IMR-90 (cell line): ENCODE measurements at regions not wholly inside any gene's neighbourhood (a gene's known extent, or its start where the extent isn't known, plus 50 kb on each side); places are given as distances from the start of the nearest gene placed in this dataset.

Experiments used
- ATAC-seq: fragments of 200-7000 bp; cut with Tn5 transposase; 2 replicates; pipeline ENCODE4 v1.9.1; 2020; ENCODE audit warnings: low read depth, mild to moderate bottlenecking, moderate library complexity
- BruUV-seq: library from RNA; stranded (reverse); fragments of 400-500 nt; replicated peaks from 2 replicates; lab custom pipeline; 2021; lab: Mats Ljungman, UMichigan
- CTCF ChIA-PET: fragments of 300-600 bp; formaldehyde crosslinking; extraction: SDS; loops from one replicate; lab custom pipeline; 2021; ENCODE audit warnings: antibody characterized with exemption; lab: Yijun Ruan, JAX
- POLR2A ChIA-PET: fragments of 300-600 bp; sonication (Branson Sonifier 250); formaldehyde crosslinking; loops from one replicate; lab custom pipeline; 2022; ENCODE audit warnings: antibody characterized with exemption; ENCODE audit not compliant: unreplicated experiment; lab: Charles Lee
- DNase-seq: peaks from one replicate; pipeline ENCODE4 v3.0.0; 2013
- H2AFZ ChIP-seq: replicated peaks from 2 replicates; pipeline ENCODE3; 2013; ENCODE audit warnings: low read length, mild to moderate bottlenecking; ENCODE audit not compliant: poor library complexity
- H2AK5ac ChIP-seq: 2 replicates; pipeline ENCODE4 v1.6.1; 2013; ENCODE audit warnings: low read depth, low read length, inconsistent platforms
- H2AK9ac ChIP-seq: replicated peaks from 2 replicates; pipeline ENCODE3; 2013; ENCODE audit warnings: mild to moderate bottlenecking, low read depth, low read length, moderate library complexity; ENCODE audit not compliant: poor library complexity
- H2BK120ac ChIP-seq: 2 replicates; pipeline ENCODE4 v1.6.1; 2013; ENCODE audit warnings: low read depth, low read length, inconsistent platforms
- H2BK15ac ChIP-seq: 3 replicates; pipeline ENCODE4 v1.6.1; 2013; ENCODE audit warnings: low read depth, low read length, inconsistent platforms
- H2BK20ac ChIP-seq: 2 replicates; pipeline ENCODE4 v1.6.1; 2013; ENCODE audit warnings: low read depth, mild to moderate bottlenecking, inconsistent platforms, low read length, moderate library complexity
- H2BK5ac ChIP-seq: 2 replicates; pipeline ENCODE4 v1.6.1; 2013; ENCODE audit warnings: mild to moderate bottlenecking, low read depth, low read length, inconsistent platforms; ENCODE audit not compliant: poor library complexity, severe bottlenecking
- H3K14ac ChIP-seq: replicated peaks from 2 replicates; pipeline ENCODE4 v1.6.1; 2013; ENCODE audit warnings: low read depth, low read length, inconsistent platforms
- H3K18ac ChIP-seq: 2 replicates; pipeline ENCODE4 v1.6.1; 2013; ENCODE audit warnings: low read depth, low read length, control low read depth
- H3K23ac ChIP-seq: 2 replicates; pipeline ENCODE4 v1.6.1; 2013; ENCODE audit warnings: low read depth, low read length, inconsistent platforms
- H3K27ac ChIP-seq: 2 replicates; pipeline ENCODE4 v1.5.1; 2013; ENCODE audit warnings: mild to moderate bottlenecking, control low read depth, low read length; ENCODE audit not compliant: insufficient read depth
- H3K27me3 ChIP-seq: 2 replicates; pipeline ENCODE4 v1.6.1; 2013; ENCODE audit warnings: low read length; ENCODE audit not compliant: control insufficient read depth, insufficient read depth
- H3K36me3 ChIP-seq: 2 replicates; pipeline ENCODE4 v1.6.1; 2013; ENCODE audit warnings: low read length, mixed read lengths; ENCODE audit not compliant: control insufficient read depth, insufficient read depth
- H3K4ac ChIP-seq: 2 replicates; pipeline ENCODE4 v1.6.1; 2013; ENCODE audit warnings: low read depth, low read length, inconsistent platforms
- H3K4me1 ChIP-seq: 2 replicates; pipeline ENCODE4 v1.6.1; 2013; ENCODE audit warnings: low read length, mixed read lengths; ENCODE audit not compliant: control insufficient read depth, insufficient read depth
- H3K4me2 ChIP-seq: 2 replicates; pipeline ENCODE4 v1.6.1; 2013; ENCODE audit warnings: low read depth, mild to moderate bottlenecking, control low read depth, low read length, moderate library complexity
- H3K4me3 ChIP-seq: 2 replicates; pipeline ENCODE4 v1.5.1; 2013; ENCODE audit warnings: low read depth, mild to moderate bottlenecking, control low read depth, low read length, moderate library complexity; ENCODE audit not compliant: insufficient read depth
- H3K56ac ChIP-seq: 2 replicates; pipeline ENCODE4 v1.6.1; 2013; ENCODE audit warnings: low read length, inconsistent platforms; ENCODE audit not compliant: insufficient read depth; ENCODE audit errors: extremely low read depth
- H3K79me1 ChIP-seq, 2 experiments: 2 replicates each; pipeline ENCODE4 v1.6.1; 2013; ENCODE audit warnings: low read length in 2 of 2, inconsistent platforms in 1 of 2, low read depth in 1 of 2
- H3K9ac ChIP-seq: 2 replicates; pipeline ENCODE4 v1.6.1; 2013; ENCODE audit warnings: low read depth, low read length, control low read depth
- H3K9me1 ChIP-seq: 2 replicates; pipeline ENCODE4 v1.6.1; 2013; ENCODE audit warnings: low read length, inconsistent platforms; ENCODE audit not compliant: insufficient read depth
- H3K9me3 ChIP-seq: 2 replicates; pipeline ENCODE4 v1.6.1; 2013; ENCODE audit warnings: low read length; ENCODE audit not compliant: control insufficient read depth, insufficient read depth
- H4K20me1 ChIP-seq: 2 replicates; pipeline ENCODE4 v1.6.1; 2013; ENCODE audit warnings: low read length, inconsistent platforms; ENCODE audit not compliant: insufficient read depth
- H4K5ac ChIP-seq: 2 replicates; pipeline ENCODE4 v1.6.1; 2013; ENCODE audit warnings: mild to moderate bottlenecking, low read depth, low read length, control low read depth
- H4K8ac ChIP-seq, 2 experiments: 2 replicates each; pipeline ENCODE4 v1.6.1; 2013; ENCODE audit warnings: low read depth in 2 of 2, low read length in 2 of 2, control low read depth in 1 of 2, inconsistent platforms in 1 of 2
- H4K91ac ChIP-seq: 2 replicates; pipeline ENCODE4 v1.6.1; 2013; ENCODE audit warnings: low read depth, low read length, inconsistent platforms; ENCODE audit not compliant: insufficient read depth
- BHLHE40 ChIP-seq: fragments of 150-350 bp; IDR thresholded peaks from 2 replicates; pipeline ENCODE4 v1.6.1; 2016; ENCODE audit warnings: mild to moderate bottlenecking, low read depth, low read length
- FOS ChIP-seq: fragments of 150-350 bp; IDR thresholded peaks from 2 replicates; pipeline ENCODE4 v1.6.1; 2016; ENCODE audit warnings: low read depth, low read length
- MXI1 ChIP-seq: IDR thresholded peaks from 2 replicates; pipeline ENCODE4 v1.6.1; 2012; ENCODE audit warnings: low read depth, mild to moderate bottlenecking, low read length, moderate library complexity, borderline replicate concordance
- SMC3 ChIP-seq: fragments of 150-350 bp; IDR thresholded peaks from 2 replicates; pipeline ENCODE4 v1.6.1; 2016; ENCODE audit warnings: low read depth, mild to moderate bottlenecking, antibody characterized with exemption, low read length, moderate library complexity
- WGBS, 2 experiments: methylation state at CpG; one replicate each; pipeline versions ENCODE4 v1.1.5 to v1.1.7; 2013; ENCODE audit warnings: missing lambda C conversion rate in 2 of 2; ENCODE audit not compliant: insufficient read length in 1 of 2; ENCODE audit errors: extremely low coverage in 2 of 2; 5-methylcytosine and 5-hydroxymethylcytosine counted together
- dilution Hi-C: fragments of 300-500 bp; cut with HindIII; formaldehyde crosslinking; loops from one replicate; pipeline ENCODE4 v1.14.3; 2018; ENCODE audit warnings: low sequenced_read_pairs; ENCODE audit not compliant: unreplicated experiment
- in situ Hi-C: fragments of 300-500 bp; cut with MboI; formaldehyde crosslinking; loops from 3 replicates; pipeline ENCODE4 v1.14.3; 2019; ENCODE audit warnings: low sequenced_read_pairs, inconsistent platforms, mixed read lengths
- intact Hi-C: fragments of 100-400 bp; cut with micrococcal nuclease; formaldehyde crosslinking; loops from 2 replicates; pipeline ENCODE4 v1.10.0; 2022

GRCh38 chr2:114389021-114389420 lies 53.4 kb upstream of the DPP10 start:
- Histone ChIP-seq H3K27me3 (no peaks in the 10 kb centered on the region), H3K56ac (no peak overlapping the region), H2AFZ (no peak overlapping the region), H2BK20ac (no peak overlapping the region), H3K36me3 (no peaks in the 10 kb centered on the region), H2BK120ac (no peak overlapping the region), H3K9me3 (peaks cover 2% of the 10 kb centered on the region), H3K4ac (no peak overlapping the region), H3K4me1 (no peaks in the 10 kb centered on the region), H4K91ac (no peak overlapping the region), H3K18ac (no peak overlapping the region), H3K4me3 (no peak overlapping the region), H4K20me1 (no peaks in the 10 kb centered on the region), H2AK9ac (no peak overlapping the region), H2BK15ac (no peak overlapping the region), H3K9ac (no peak overlapping the region), H4K5ac (no peak overlapping the region), H2AK5ac (no peak overlapping the region), H3K79me1 (no peaks in the 10 kb centered on the region), H3K9me1 (no peaks in the 10 kb centered on the region), H3K27ac (no peak overlapping the region), H3K23ac (no peak overlapping the region), H3K14ac (no peak overlapping the region), H4K8ac (no peak overlapping the region), H2BK5ac (no peak overlapping the region), H3K4me2 (no peak overlapping the region)
- dilution Hi-C loops (no loop called here), intact Hi-C loops (no loop called here), in situ Hi-C loops (no loop called here)
- DNase-seq (no peak), ATAC-seq (no peak)
- POLR2A ChIA-PET = no interaction called here
- WGBS, 2 experiments = no CpG with 5 or more reads among the region's 4 CpGs
- no peak for TF ChIP-seq FOS
- no peak for TF ChIP-seq MXI1
- no peak for TF ChIP-seq BHLHE40
- TF ChIP-seq SMC3 = no peak
- CTCF ChIA-PET = no interaction called here
- BruUV-seq = no TSS peak
